ENCODE measurements at regions not wholly inside any gene's neighbourhood (a gene's known extent, or its start where the extent isn't known, plus 50 kb on each side); places are given as distances from the start of the nearest gene placed in this dataset.

DNA sequence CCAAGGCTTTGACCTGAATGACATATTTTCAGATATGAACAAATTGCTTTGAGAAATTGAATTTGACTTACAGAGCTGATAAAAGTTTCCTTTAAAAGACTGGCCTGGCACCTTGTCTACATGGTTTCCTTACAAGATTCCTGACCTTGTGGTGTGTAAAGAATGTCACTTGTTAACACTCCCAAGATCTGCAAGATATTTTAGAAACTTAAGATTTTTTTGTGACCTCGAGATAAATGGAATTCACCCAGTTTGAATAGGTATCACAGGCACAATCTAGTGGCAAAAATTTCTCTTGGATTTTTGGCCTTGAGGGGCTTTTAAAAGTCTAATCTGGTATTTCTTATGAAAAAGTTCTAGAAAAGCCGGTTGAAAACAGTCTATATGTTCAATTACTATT is 1568.9 kb upstream of the IGFBP7 start:
- Histone ChIP-seq H3K9ac (ENCODE audit: low read length) (no peak overlapping the region), H3K4me1 (ENCODE audit: control insufficient read depth, insufficient read depth, low read length) (no peaks in the 10 kb centered on the region), H3K36me3 (ENCODE audit: control insufficient read depth, insufficient read depth, low read length) (no peaks in the 10 kb centered on the region), H3K27me3 (ENCODE audit: control insufficient read depth, insufficient read depth, low read length) (no peaks in the 10 kb centered on the region), H3K9me3 (ENCODE audit: control insufficient read depth, low read length) (no peaks in the 10 kb centered on the region), H3K4me3 (ENCODE audit: low read length) (no peak overlapping the region)

DNA sequence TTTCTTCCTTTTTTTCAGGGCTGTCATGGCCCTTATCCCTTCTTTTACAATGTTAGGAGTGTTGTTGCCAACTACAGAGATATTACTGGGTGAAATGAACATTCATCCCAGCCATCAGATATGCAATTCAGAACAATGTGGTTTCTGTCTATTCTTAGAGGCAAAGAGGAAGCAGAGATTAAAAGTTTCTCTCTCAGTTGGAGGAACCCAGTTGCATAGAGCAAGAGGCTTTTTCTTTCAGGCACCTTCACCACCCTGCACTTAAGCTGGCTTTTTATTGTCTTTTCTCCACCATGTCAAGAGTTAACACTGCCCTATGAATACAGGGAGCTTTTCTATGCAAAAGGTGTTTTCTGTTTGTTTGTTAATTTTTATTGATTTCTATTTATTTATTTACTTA is 1559.6 kb upstream of the IGFBP7 start:
- no peaks in the 10 kb centered on the region for H3K36me3 ChIP-seq (ENCODE audit: control insufficient read depth, insufficient read depth, low read length)
- H3K4me3 ChIP-seq (ENCODE audit: low read length): no peak overlapping the region
- no peaks in the 10 kb centered on the region for H3K27me3 ChIP-seq (ENCODE audit: control insufficient read depth, insufficient read depth, low read length)
- no peaks in the 10 kb centered on the region for H3K9me3 ChIP-seq (ENCODE audit: control insufficient read depth, low read length)
- no peak overlapping the region for H3K9ac ChIP-seq (ENCODE audit: low read length)
- no peaks in the 10 kb centered on the region for H3K4me1 ChIP-seq (ENCODE audit: control insufficient read depth, insufficient read depth, low read length)

DNA sequence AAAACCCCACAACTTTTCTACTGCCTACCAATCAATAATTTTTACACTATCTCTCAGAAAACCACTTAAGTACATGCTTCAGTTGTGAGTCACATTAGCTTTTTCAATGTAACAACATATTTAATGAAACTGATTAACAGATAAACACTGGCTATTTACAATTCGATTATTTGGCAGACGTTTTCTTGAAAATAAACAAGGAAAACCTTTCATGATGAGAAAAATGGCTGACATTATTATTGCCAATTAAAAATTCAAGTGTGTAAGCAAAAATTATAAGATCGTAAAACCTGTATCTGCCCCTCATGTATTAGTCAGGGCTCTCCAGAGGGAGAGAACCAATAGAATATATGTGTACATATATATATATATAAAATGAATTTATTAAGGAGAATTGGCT is 1555.5 kb upstream of the IGFBP7 start:
- H3K4me3 ChIP-seq (ENCODE audit: low read length): no peak overlapping the region

DNA sequence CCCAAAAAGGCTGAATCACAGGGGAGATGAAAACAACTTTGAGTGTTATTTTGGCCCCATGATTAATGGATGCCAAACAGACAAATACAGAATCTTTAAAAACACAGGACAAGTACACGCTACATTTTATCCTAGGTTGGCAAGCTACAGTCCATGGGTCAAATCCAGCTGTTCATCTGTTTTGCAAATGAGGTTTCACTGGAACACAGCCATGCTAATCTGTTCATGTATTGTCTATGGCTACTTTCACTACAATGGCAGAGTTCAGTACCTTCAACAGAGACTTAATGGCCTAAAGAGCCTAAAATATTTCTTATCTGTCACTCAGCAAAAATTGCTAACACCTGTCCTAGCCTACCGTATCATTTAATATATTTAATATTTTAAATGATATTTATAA is 1548.5 kb upstream of the IGFBP7 start:
- Histone ChIP-seq H3K4me1 (ENCODE audit: control insufficient read depth, insufficient read depth, low read length) (no peaks in the 10 kb centered on the region), H3K9me3 (ENCODE audit: control insufficient read depth, low read length) (no peaks in the 10 kb centered on the region), H3K9ac (ENCODE audit: low read length) (no peak overlapping the region), H3K36me3 (ENCODE audit: control insufficient read depth, insufficient read depth, low read length) (no peaks in the 10 kb centered on the region), H3K4me3 (ENCODE audit: low read length) (no peak overlapping the region), H3K27me3 (ENCODE audit: control insufficient read depth, insufficient read depth, low read length) (no peaks in the 10 kb centered on the region)

More for the DNA sequence above, 1555.5 kb upstream of the IGFBP7 start:
- Histone ChIP-seq H3K36me3 (ENCODE audit: control insufficient read depth, insufficient read depth, low read length) (no peaks in the 10 kb centered on the region), H3K9me3 (ENCODE audit: control insufficient read depth, low read length) (no peaks in the 10 kb centered on the region), H3K9ac (ENCODE audit: low read length) (no peak overlapping the region), H3K27me3 (ENCODE audit: control insufficient read depth, insufficient read depth, low read length) (no peaks in the 10 kb centered on the region), H3K4me1 (ENCODE audit: control insufficient read depth, insufficient read depth, low read length) (no peaks in the 10 kb centered on the region)

DNA sequence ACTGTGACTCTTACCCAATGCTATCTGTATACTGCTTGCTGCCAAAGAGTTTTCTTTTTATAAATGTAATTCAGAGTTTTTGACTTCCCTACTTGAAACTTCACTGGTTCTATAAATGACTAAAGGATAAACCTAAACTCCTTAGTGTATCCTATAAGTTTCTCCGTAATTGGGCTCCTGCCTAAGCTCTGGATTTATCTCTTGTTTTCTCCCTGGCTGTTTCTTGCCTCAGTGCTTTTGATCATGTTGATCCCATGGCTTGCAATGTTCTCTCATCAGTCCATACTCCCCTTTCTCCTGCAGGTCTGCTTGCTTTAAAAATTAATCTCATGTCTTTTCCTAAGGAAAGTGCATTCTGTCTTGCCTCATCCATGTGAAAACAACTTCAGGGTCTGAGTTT is 1543.1 kb upstream of the IGFBP7 start:
- Histone ChIP-seq H3K9ac (ENCODE audit: low read length) (no peak overlapping the region), H3K36me3 (ENCODE audit: control insufficient read depth, insufficient read depth, low read length) (no peaks in the 10 kb centered on the region), H3K4me3 (ENCODE audit: low read length) (no peak overlapping the region), H3K9me3 (ENCODE audit: control insufficient read depth, low read length) (no peaks in the 10 kb centered on the region), H3K4me1 (ENCODE audit: control insufficient read depth, insufficient read depth, low read length) (no peaks in the 10 kb centered on the region), H3K27me3 (ENCODE audit: control insufficient read depth, insufficient read depth, low read length) (no peaks in the 10 kb centered on the region)

DNA sequence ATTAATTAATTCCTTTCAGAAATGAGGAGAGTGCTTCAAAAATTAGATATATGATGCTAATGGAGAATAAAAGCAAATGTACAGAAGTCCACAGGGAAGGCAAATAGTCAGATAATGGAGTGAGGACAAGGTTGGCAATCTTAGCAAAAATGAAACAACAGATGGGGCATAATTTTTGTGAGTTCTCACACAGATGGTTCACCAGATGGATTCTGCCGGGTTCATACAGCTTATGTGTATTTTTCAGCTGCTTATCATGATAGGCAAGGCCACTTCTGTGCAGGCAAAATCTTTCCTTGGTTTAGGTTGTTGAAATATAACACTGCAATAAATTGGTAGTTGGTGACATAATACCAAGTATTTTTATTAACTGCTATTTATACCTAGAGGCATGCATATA is 1539.0 kb upstream of the IGFBP7 start:
- Histone ChIP-seq H3K9me3 (ENCODE audit: control insufficient read depth, low read length) (no peaks in the 10 kb centered on the region), H3K36me3 (ENCODE audit: control insufficient read depth, insufficient read depth, low read length) (no peaks in the 10 kb centered on the region), H3K4me1 (ENCODE audit: control insufficient read depth, insufficient read depth, low read length) (no peaks in the 10 kb centered on the region), H3K27me3 (ENCODE audit: control insufficient read depth, insufficient read depth, low read length) (no peaks in the 10 kb centered on the region), H3K9ac (ENCODE audit: low read length) (no peak overlapping the region), H3K4me3 (ENCODE audit: low read length) (no peak overlapping the region)

DNA sequence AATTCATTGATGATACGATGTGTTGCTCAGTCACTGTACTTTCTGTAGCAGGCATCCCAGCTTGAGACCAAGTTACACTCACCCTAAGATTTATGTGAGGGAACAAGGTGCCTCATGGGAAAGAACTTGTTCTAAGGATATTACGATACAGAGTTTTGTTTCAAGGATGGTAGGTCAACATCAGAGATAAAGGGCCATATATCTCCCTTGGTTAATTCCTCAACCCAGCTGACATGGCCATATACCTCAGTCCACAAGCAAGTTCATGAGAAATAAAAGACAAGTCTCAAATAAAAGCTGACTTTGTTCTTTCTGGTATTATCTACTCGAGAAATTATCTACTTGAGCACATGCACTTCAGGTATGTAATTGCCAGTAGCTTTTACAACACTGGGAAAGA is 1535.9 kb upstream of the IGFBP7 start:
- Histone ChIP-seq H3K4me1 (ENCODE audit: control insufficient read depth, insufficient read depth, low read length) (no peaks in the 10 kb centered on the region), H3K9me3 (ENCODE audit: control insufficient read depth, low read length) (no peaks in the 10 kb centered on the region), H3K36me3 (ENCODE audit: control insufficient read depth, insufficient read depth, low read length) (no peaks in the 10 kb centered on the region), H3K9ac (ENCODE audit: low read length) (no peak overlapping the region), H3K27me3 (ENCODE audit: control insufficient read depth, insufficient read depth, low read length) (no peaks in the 10 kb centered on the region), H3K4me3 (ENCODE audit: low read length) (no peak overlapping the region)

DNA sequence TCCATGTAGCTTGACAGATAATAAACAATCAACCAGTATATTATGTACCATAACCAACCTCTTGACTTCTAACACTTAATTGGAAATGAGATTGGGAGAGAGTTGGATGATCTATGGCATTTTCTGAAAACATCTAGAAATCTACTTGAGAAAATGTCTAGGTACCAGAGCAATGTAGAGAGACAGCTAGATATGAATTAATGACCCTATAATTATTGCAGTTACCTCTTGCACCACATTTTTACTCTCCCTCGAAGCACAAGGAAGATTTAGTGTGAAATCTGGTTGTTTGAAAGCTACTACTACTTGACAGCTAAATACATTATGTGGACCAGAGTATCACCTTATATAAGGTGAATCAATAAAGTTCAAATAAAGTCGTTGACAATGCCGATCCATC is 1534.4 kb upstream of the IGFBP7 start:
- no peaks in the 10 kb centered on the region for H3K4me1 ChIP-seq (ENCODE audit: control insufficient read depth, insufficient read depth, low read length)
- H3K9me3 ChIP-seq (ENCODE audit: control insufficient read depth, low read length): no peaks in the 10 kb centered on the region
- no peak overlapping the region for H3K9ac ChIP-seq (ENCODE audit: low read length)
- H3K36me3 ChIP-seq (ENCODE audit: control insufficient read depth, insufficient read depth, low read length): no peaks in the 10 kb centered on the region
- H3K4me3 ChIP-seq (ENCODE audit: low read length): no peak overlapping the region
- no peaks in the 10 kb centered on the region for H3K27me3 ChIP-seq (ENCODE audit: control insufficient read depth, insufficient read depth, low read length)

DNA sequence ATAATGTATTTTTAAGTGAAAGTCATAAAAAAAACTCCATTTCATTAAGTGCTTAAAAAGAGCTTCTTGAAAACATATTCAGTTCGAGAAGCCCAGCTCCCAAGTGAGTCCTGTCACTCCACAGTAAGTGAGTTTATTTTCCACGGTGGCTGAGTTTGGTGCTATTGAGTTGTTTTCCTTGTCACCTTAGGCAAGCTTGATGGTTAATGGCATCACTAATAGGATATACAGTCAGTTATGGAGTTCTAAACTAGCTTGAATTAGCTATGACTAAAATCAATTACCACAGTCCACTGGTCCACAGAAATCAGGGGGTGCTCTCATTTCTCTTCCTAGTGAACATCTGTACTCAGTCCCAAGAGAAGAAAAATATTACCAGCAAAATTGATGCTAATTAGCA is 1526.2 kb upstream of the IGFBP7 start:
- no peaks in the 10 kb centered on the region for H3K27me3 ChIP-seq (ENCODE audit: control insufficient read depth, insufficient read depth, low read length)
- no peaks in the 10 kb centered on the region for H3K36me3 ChIP-seq (ENCODE audit: control insufficient read depth, insufficient read depth, low read length)
- H3K9me3 ChIP-seq (ENCODE audit: control insufficient read depth, low read length): no peaks in the 10 kb centered on the region
- H3K4me3 ChIP-seq (ENCODE audit: low read length): no peak overlapping the region
- H3K4me1 ChIP-seq (ENCODE audit: control insufficient read depth, insufficient read depth, low read length): no peaks in the 10 kb centered on the region
- H3K9ac ChIP-seq (ENCODE audit: low read length): no peak overlapping the region

DNA sequence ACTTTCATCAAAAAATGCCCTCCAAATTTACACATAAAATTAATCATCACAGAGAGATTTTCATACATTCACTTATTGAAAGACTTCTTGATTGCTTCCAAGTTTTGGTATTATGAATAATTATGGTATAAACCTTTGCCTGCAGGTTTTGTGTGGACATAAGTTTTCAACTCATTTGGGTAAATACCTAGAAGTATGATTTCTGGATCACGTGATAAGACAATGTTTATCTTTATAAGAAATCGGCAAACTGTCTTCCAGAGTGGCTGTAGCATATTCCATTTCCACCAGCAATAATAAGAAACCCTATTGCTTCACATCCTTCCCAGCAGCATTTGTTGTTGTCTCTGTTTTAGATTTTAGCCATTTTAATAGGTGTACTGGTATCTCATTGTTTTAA is 1507.0 kb upstream of the IGFBP7 start:
- Histone ChIP-seq H3K4me1 (ENCODE audit: control insufficient read depth, insufficient read depth, low read length) (no peaks in the 10 kb centered on the region), H3K27me3 (ENCODE audit: control insufficient read depth, insufficient read depth, low read length) (no peaks in the 10 kb centered on the region), H3K4me3 (ENCODE audit: low read length) (no peak overlapping the region), H3K9ac (ENCODE audit: low read length) (no peak overlapping the region), H3K9me3 (ENCODE audit: control insufficient read depth, low read length) (no peaks in the 10 kb centered on the region), H3K36me3 (ENCODE audit: control insufficient read depth, insufficient read depth, low read length) (no peaks in the 10 kb centered on the region)

DNA sequence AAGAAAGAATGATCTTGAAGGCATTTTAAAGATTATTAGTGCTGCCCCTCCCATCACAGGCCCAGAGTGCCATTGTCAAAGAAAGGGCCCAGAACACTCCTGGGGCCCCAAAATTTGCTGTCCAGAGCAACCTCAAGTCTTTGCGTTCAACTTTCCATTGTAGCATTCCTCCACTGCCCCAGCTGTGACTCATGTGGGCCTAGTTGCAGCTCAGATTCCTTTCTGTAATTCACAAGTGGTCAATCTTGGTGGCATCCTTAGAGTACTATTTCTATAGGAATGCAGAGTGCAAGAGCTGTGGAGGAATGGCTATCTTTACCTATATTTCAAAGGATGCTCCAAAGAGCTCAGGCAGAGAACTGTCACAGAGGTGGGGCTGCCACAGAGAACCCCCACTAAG is 1500.8 kb upstream of the IGFBP7 start:
- H3K4me1 ChIP-seq (ENCODE audit: control insufficient read depth, insufficient read depth, low read length): no peaks in the 10 kb centered on the region
- H3K9me3 ChIP-seq (ENCODE audit: control insufficient read depth, low read length): no peaks in the 10 kb centered on the region
- no peaks in the 10 kb centered on the region for H3K36me3 ChIP-seq (ENCODE audit: control insufficient read depth, insufficient read depth, low read length)
- H3K9ac ChIP-seq (ENCODE audit: low read length): no peak overlapping the region
- H3K4me3 ChIP-seq (ENCODE audit: low read length): no peak overlapping the region
- H3K27me3 ChIP-seq (ENCODE audit: control insufficient read depth, insufficient read depth, low read length): no peaks in the 10 kb centered on the region

DNA sequence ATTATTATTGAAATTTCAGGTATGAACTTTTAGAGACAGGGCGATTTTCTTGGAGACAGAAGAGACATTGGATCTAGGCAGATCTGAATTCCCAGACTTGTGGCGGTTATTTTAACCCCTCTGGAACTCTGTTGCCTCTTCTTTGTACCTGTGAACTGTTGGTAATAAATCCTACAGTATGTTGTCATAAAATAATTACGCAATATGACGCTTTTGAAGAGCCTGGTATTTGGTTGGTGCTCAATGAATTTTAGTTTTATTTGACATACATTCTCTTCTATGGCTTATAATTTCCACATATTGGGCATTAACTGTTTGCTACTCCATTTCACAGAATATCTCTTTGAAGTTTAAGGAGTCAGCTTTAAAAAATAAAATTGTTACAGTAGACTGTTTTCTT is 1496.1 kb upstream of the IGFBP7 start:
- Histone ChIP-seq H3K27me3 (ENCODE audit: control insufficient read depth, insufficient read depth, low read length) (no peaks in the 10 kb centered on the region), H3K9me3 (ENCODE audit: control insufficient read depth, low read length) (no peaks in the 10 kb centered on the region), H3K4me3 (ENCODE audit: low read length) (no peak overlapping the region), H3K36me3 (ENCODE audit: control insufficient read depth, insufficient read depth, low read length) (no peaks in the 10 kb centered on the region), H3K9ac (ENCODE audit: low read length) (no peak overlapping the region), H3K4me1 (ENCODE audit: control insufficient read depth, insufficient read depth, low read length) (no peaks in the 10 kb centered on the region)

DNA sequence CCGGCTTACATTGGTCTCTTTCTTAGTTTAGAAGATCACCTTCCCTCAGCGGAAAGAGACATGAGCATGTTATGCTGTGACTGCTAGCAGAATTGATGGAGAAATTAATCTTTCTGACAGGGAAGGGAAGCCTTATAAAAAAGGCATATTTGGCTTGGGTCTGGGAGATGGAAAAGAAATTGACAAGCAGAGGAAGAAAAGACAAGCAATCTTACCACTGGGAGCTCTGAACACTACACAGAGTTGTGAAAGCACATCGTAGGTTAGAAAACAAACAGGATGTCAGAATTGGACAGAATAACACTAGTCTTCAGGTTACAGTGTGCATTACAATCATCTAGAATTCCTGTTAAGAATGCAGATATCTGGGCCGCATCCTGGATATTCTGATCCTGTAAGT is 1493.8 kb upstream of the IGFBP7 start:
- Histone ChIP-seq H3K9me3 (ENCODE audit: control insufficient read depth, low read length) (no peaks in the 10 kb centered on the region), H3K27me3 (ENCODE audit: control insufficient read depth, insufficient read depth, low read length) (no peaks in the 10 kb centered on the region), H3K4me1 (ENCODE audit: control insufficient read depth, insufficient read depth, low read length) (no peaks in the 10 kb centered on the region), H3K4me3 (ENCODE audit: low read length) (no peak overlapping the region), H3K9ac (ENCODE audit: low read length) (no peak overlapping the region), H3K36me3 (ENCODE audit: control insufficient read depth, insufficient read depth, low read length) (no peaks in the 10 kb centered on the region)
